Smooth muscle cell (in vitro differentiated cells): ENCODE measurements at regions not wholly inside any gene's neighbourhood (a gene's known extent, or its start where the extent isn't known, plus 50 kb on each side); places are given as distances from the start of the nearest gene placed in this dataset.

ENCODE experiments used
- DNase-seq: peaks from one replicate; lab custom pipeline; 2025; ENCODE audit not compliant: unreplicated experiment; lab: John Stamatoyannopoulos, UW
- H2AFZ ChIP-seq: fragments of 200-600 bp; sonication (generic); 2 replicates; pipeline ENCODE4 v1.6.0; 2016; ENCODE audit warnings: antibody characterized with exemption, low read depth, mild to moderate bottlenecking
- H3F3A ChIP-seq: fragments of 200-600 bp; sonication (generic); 2 replicates; pipeline ENCODE4 v1.6.0; 2017; ENCODE audit warnings: antibody characterized with exemption, low read depth
- H3K27ac ChIP-seq: fragments of 200-600 bp; sonication (generic); 2 replicates; pipeline ENCODE4 v1.5.1; 2016; ENCODE audit warnings: low read depth, mild to moderate bottlenecking
- H3K27me3 ChIP-seq: fragments of 200-600 bp; sonication (generic); 2 replicates; pipeline ENCODE4 v1.6.1; 2016; ENCODE audit warnings: low read depth, mild to moderate bottlenecking
- H3K36me3 ChIP-seq: fragments of 200-600 bp; sonication (generic); 2 replicates; pipeline ENCODE4 v1.5.1; 2016; ENCODE audit warnings: low read depth
- H3K4me1 ChIP-seq: fragments of 200-600 bp; sonication (generic); 2 replicates; pipeline ENCODE4 v1.5.1; 2016; ENCODE audit warnings: low read depth
- H3K4me2 ChIP-seq: fragments of 200-600 bp; sonication (generic); 2 replicates; pipeline ENCODE4 v1.6.0; 2016; ENCODE audit warnings: mild to moderate bottlenecking
- H3K4me3 ChIP-seq: fragments of 200-600 bp; sonication (generic); 2 replicates; pipeline ENCODE4 v1.5.1; 2016; ENCODE audit warnings: mild to moderate bottlenecking
- H3K79me2 ChIP-seq: fragments of 200-600 bp; sonication (generic); 2 replicates; pipeline ENCODE4 v1.6.0; 2016; ENCODE audit warnings: low read depth, mild to moderate bottlenecking
- H3K9ac ChIP-seq: fragments of 200-600 bp; sonication (generic); 2 replicates; pipeline ENCODE4 v1.6.0; 2016; ENCODE audit warnings: low read depth
- H3K9me3 ChIP-seq: fragments of 200-600 bp; sonication (generic); replicated peaks from 2 replicates; pipeline ENCODE4 v1.5.1; 2016; ENCODE audit warnings: low read depth
- H4K20me1 ChIP-seq: fragments of 200-600 bp; sonication (generic); 2 replicates; pipeline ENCODE4 v1.6.0; 2016; ENCODE audit warnings: low read depth
- WGBS: methylation state at CpG from one replicate; pipeline ENCODE4 v1.1.7; 2016; ENCODE audit warnings: low lambda C conversion rate; 5-methylcytosine and 5-hydroxymethylcytosine counted together
- TF ChIP-seq, protein P1 (sequence below): fragments of 200-600 bp; sonication (generic); IDR thresholded peaks from 2 replicates; pipeline ENCODE4 v1.5.1; 2017; ENCODE audit warnings: borderline replicate concordance, mild to moderate bottlenecking, antibody characterized with exemption; ENCODE audit not compliant: insufficient read depth, poor library complexity, severe bottlenecking

DNA sequence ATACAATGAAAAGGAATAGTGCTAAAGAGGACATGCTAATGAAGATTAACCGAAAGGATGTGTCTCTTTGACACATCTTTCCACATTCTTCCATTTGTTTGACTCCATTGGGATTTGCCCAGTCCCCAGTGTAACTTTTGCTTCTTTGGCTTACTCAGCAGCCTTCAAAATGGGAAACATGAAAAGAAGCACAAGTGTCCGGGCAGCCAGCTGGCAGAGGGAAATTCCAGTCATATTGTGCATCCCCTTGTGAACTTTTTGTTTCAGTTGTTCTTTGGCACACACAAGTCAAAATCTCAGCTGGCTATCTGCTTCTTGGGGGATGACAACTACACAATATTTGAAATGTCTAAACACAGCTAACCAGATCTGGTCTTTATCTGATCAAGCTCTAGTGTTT, 157.4 kb downstream of the OGFRL1 start:
- WGBS: 91% methylated on average over 2 of the region's 2 CpGs
- Histone ChIP-seq H3K4me1 (no peaks in the 10 kb centered on the region), H2AFZ (no peak overlapping the region), H3K4me2 (no peak overlapping the region), H3K27ac (no peak overlapping the region), H3K36me3 (no peaks in the 10 kb centered on the region), H3K9me3 (no peaks in the 10 kb centered on the region), H3K9ac (no peak overlapping the region), H3F3A (no peaks in the 10 kb centered on the region), H4K20me1 (no peaks in the 10 kb centered on the region), H3K79me2 (no peaks in the 10 kb centered on the region), H3K27me3 (no peaks in the 10 kb centered on the region), H3K4me3 (no peak overlapping the region)
- TF ChIP-seq, protein P1, sequence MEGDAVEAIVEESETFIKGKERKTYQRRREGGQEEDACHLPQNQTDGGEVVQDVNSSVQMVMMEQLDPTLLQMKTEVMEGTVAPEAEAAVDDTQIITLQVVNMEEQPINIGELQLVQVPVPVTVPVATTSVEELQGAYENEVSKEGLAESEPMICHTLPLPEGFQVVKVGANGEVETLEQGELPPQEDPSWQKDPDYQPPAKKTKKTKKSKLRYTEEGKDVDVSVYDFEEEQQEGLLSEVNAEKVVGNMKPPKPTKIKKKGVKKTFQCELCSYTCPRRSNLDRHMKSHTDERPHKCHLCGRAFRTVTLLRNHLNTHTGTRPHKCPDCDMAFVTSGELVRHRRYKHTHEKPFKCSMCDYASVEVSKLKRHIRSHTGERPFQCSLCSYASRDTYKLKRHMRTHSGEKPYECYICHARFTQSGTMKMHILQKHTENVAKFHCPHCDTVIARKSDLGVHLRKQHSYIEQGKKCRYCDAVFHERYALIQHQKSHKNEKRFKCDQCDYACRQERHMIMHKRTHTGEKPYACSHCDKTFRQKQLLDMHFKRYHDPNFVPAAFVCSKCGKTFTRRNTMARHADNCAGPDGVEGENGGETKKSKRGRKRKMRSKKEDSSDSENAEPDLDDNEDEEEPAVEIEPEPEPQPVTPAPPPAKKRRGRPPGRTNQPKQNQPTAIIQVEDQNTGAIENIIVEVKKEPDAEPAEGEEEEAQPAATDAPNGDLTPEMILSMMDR: no peak
- no peak for DNase-seq

- Histone ChIP-seq H3K79me2 (no peaks in the 10 kb centered on the region), H3K36me3 (no peaks in the 10 kb centered on the region), H3K4me1 (no peaks in the 10 kb centered on the region), H3K4me2 (no peak overlapping the region), H3K4me3 (no peak overlapping the region), H3K9ac (no peak overlapping the region), H3K27me3 (no peaks in the 10 kb centered on the region), H3F3A (no peaks in the 10 kb centered on the region), H3K27ac (no peak overlapping the region), H3K9me3 (no peaks in the 10 kb centered on the region), H2AFZ (no peak overlapping the region), H4K20me1 (no peaks in the 10 kb centered on the region)
- TF ChIP-seq, protein P1: no peak
- DNase-seq: no peak
- WGBS: 70% methylated on average over 4 of the region's 4 CpGs
Measured at GRCh38 chr6:71446470-71446869, 157.9 kb downstream of the OGFRL1 start.

GRCh38 chr6:71452697-71453370, 164.2 kb downstream of the OGFRL1 start:
- Histone ChIP-seq H4K20me1 (no peaks in the 10 kb centered on the region), H3K27me3 (no peaks in the 10 kb centered on the region), H3K27ac (no peak overlapping the region), H3K4me1 (no peaks in the 10 kb centered on the region), H3K9ac (no peak overlapping the region), H3K79me2 (no peaks in the 10 kb centered on the region), H3K9me3 (no peaks in the 10 kb centered on the region), H3K4me2 (no peak overlapping the region), H3F3A (no peaks in the 10 kb centered on the region), H3K36me3 (no peaks in the 10 kb centered on the region), H2AFZ (peak overlapping the region; percentile 10), H3K4me3 (no peak overlapping the region)
- no peak for DNase-seq
- TF ChIP-seq, protein P1: no peak
- WGBS: 81% methylated on average over 5 of the region's 5 CpGs

GRCh38 chr6:71453371-71453706, 164.7 kb downstream of the OGFRL1 start:
- no peak overlapping the region for H3K27ac ChIP-seq
- H3K9ac ChIP-seq: no peak overlapping the region
- DNase-seq: no peak
- no peaks in the 10 kb centered on the region for H3F3A ChIP-seq
- no peak overlapping the region for H3K4me2 ChIP-seq
- no peaks in the 10 kb centered on the region for H3K4me1 ChIP-seq
- TF ChIP-seq, protein P1: no peak
- H2AFZ ChIP-seq: peak overlapping the region; percentile 10
- no peak overlapping the region for H3K4me3 ChIP-seq
- no peaks in the 10 kb centered on the region for H3K9me3 ChIP-seq
- no peaks in the 10 kb centered on the region for H3K36me3 ChIP-seq
- no peaks in the 10 kb centered on the region for H4K20me1 ChIP-seq
- no peaks in the 10 kb centered on the region for H3K79me2 ChIP-seq
- H3K27me3 ChIP-seq: no peaks in the 10 kb centered on the region
